Activated CD4-positive, alpha-beta memory T cell treated with anti-CD3 and anti-CD28 coated beads for 36 hours (primary cell): ENCODE measurements at regions not wholly inside any gene's neighbourhood (a gene's known extent, or its start where the extent isn't known, plus 50 kb on each side); places are given as distances from the start of the nearest gene placed in this dataset.

Source experiments
- CTCF ChIA-PET: fragments of 350-600 bp; sonication (Branson Sonifier 250); formaldehyde crosslinking; loops from one replicate; lab custom pipeline; 2021; ENCODE audit warnings: antibody characterized with exemption, inconsistent platforms; lab: Charles Lee
- POLR2A ChIA-PET: fragments of 350-600 bp; sonication (Branson Sonifier 250); formaldehyde crosslinking; loops from one replicate; lab custom pipeline; 2021; ENCODE audit warnings: antibody characterized with exemption; lab: Charles Lee
- DNase-seq: peaks from one replicate; pipeline ENCODE4 v3.0.0-alpha.2; 2020
- H3K27ac Mint-ChIP-seq: one replicate; pipeline ENCODE4 v1.8.0; 2021; ENCODE audit warnings: mixed read lengths
- H3K27me3 Mint-ChIP-seq: one replicate; pipeline ENCODE4 v1.8.0; 2021; ENCODE audit warnings: mixed read lengths
- H3K36me3 Mint-ChIP-seq: one replicate; pipeline ENCODE4 v1.8.0; 2021; ENCODE audit warnings: mixed read lengths
- H3K4me1 Mint-ChIP-seq: one replicate; pipeline ENCODE4 v1.8.0; 2021; ENCODE audit warnings: low read depth, mixed read lengths
- H3K4me3 Mint-ChIP-seq: one replicate; pipeline ENCODE4 v1.8.0; 2021; ENCODE audit warnings: mild to moderate bottlenecking, mixed read lengths
- H3K9me3 Mint-ChIP-seq: one replicate; pipeline ENCODE4 v1.8.0; 2021; ENCODE audit warnings: mixed read lengths
- intact Hi-C: fragments of 100-400 bp; cut with micrococcal nuclease; formaldehyde crosslinking; loops from one replicate; pipeline ENCODE4 v1.15.1; 2023

DNA sequence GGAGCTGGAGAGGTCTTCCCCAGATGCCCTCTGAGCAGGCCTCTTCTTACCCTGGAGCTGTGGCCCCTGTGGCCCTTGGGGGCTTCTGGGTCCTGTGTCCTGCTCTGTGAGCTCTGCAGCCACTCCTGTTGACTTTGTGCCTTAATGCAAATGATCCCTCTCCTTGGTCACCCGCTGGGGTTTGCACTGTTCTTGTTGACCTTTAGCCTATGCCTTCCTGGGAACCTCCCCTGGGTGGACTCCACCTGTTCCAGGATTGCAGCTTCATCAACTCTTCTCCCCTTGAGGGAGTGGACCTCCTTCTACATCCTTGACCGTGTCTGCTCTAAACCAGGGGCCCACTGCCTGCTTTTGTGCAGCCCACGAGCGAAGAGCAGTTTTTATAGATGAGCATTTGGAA is 58.6 kb upstream of the CTBP2 start:
- Mint-ChIP-seq H3K4me1 (no peaks in the 10 kb centered on the region), H3K27me3 (peaks cover 1% of the 10 kb centered on the region), H3K27ac (no peak overlapping the region), H3K4me3 (no peak overlapping the region), H3K9me3 (no peaks in the 10 kb centered on the region), H3K36me3 (no peaks in the 10 kb centered on the region)
- no peak for DNase-seq
- intact Hi-C loops = no loop called here
- ChIA-PET POLR2A (no interaction called here), CTCF (no interaction called here)

DNA sequence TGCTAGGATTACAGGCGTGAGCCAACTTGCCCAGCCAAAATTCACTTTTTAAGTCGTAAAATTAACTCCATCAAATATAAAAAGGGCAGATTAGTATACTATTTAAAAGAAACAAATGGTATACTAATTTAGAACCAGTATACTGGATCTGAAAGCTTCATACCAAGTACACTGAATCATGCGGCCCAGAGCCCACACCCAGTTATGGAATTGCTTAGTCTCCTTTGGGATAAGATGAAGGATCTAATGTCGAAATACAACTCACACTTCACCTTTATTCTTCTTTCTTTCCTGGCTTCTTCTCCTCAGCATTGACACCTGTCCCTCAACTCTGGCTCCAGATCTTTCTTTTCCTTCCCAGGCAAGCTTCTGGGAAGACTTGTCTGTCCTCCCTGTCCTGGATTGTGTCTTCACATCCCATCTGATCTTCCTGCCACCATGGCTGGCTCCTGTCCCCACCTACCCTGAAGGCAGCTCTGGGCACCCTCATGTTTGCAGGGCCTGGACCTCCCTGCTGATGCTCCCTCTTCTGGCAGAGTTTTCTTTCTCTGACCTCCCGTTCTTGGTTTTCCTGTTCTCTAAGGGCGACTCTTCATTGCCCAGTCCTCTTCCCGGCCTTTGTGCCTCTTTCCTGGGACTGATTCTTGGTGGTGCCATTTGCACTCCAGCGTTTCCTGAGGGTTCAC is 57.8 kb upstream of the CTBP2 start:
- Mint-ChIP-seq H3K27me3 (peaks cover 1% of the 10 kb centered on the region), H3K4me1 (no peaks in the 10 kb centered on the region), H3K27ac (no peak overlapping the region), H3K4me3 (no peak overlapping the region), H3K36me3 (no peaks in the 10 kb centered on the region), H3K9me3 (no peaks in the 10 kb centered on the region)
- CTCF ChIA-PET = no interaction called here
- no peak for DNase-seq
- intact Hi-C loops = no loop called here
- POLR2A ChIA-PET = no interaction called here

DNA sequence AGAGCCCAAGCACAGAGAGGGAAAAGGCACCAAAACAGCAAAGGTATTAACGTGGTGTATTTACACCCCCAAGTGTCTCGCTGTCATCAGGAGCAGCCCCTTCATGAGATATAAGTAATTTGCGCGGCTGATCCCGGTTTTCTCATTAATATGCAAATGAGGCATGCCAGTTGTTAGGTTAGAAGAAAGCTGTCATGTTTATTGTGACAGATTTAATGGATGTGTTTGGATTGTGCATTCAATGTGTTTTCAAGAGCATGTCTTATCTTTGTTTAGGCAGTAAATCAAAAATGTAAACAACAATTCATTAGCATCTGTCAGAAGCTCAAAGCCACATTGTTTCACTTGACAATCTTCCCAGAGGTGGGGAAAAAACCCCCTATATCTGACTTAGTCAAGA is 56.5 kb upstream of the CTBP2 start:
- no peak overlapping the region for H3K27ac Mint-ChIP-seq

DNA sequence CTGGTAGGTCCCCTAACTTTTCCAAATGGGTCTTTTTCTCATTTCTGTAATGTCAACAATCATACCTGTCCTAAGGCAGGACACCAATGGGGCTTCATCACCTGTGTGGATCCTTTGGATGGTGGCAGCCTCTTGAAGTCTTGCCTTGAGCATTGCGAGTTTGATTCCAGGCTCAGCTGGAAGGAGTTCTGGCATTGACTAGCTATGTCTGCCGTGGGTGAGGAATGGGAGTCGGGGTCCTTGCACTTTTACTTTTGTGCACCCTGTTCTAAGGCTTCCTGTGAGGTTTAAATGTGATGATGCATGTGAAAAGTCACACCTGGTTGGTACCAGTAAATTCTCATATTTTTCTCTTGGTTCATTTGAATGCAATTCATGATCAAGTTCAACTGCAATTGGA is 55.9 kb upstream of the CTBP2 start:
- Mint-ChIP-seq H3K4me1 (no peaks in the 10 kb centered on the region), H3K36me3 (no peaks in the 10 kb centered on the region), H3K9me3 (peaks cover 2% of the 10 kb centered on the region), H3K27ac (no peak overlapping the region), H3K4me3 (no peak overlapping the region), H3K27me3 (peaks cover 1% of the 10 kb centered on the region)
- ChIA-PET POLR2A (no interaction called here), CTCF (no interaction called here)
- intact Hi-C loops = no loop called here
- DNase-seq = no peak

More for the DNA sequence above, 56.5 kb upstream of the CTBP2 start:
- POLR2A ChIA-PET = no interaction called here
- peaks cover 1% of the 10 kb centered on the region for H3K27me3 Mint-ChIP-seq
- CTCF ChIA-PET = no interaction called here
- DNase-seq = no peak
- intact Hi-C loops = no loop called here
- no peak overlapping the region for H3K4me3 Mint-ChIP-seq
- H3K9me3 Mint-ChIP-seq = no peaks in the 10 kb centered on the region
- H3K36me3 Mint-ChIP-seq = no peaks in the 10 kb centered on the region
- H3K4me1 Mint-ChIP-seq = no peaks in the 10 kb centered on the region

DNA sequence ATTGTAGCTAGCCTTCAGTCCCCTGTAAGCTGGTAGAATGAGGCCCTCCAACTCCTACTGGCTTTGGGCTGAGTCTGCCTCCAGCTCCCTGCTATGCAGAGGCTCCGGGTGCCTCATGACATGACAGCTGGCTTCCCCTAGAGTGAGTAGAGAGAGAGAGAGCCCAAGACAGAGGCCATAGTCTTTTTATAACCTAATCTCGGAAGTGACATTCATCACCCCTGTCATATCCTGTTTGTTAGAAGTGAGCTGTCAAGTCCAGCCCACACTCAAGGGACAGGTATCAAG is 53.9 kb upstream of the CTBP2 start:
- POLR2A ChIA-PET = no interaction called here
- H3K27ac Mint-ChIP-seq = no peak overlapping the region
- DNase-seq = no peak
- H3K27me3 Mint-ChIP-seq = no peaks in the 10 kb centered on the region
- CTCF ChIA-PET = no interaction called here
- no peaks in the 10 kb centered on the region for H3K36me3 Mint-ChIP-seq
- no peak overlapping the region for H3K4me3 Mint-ChIP-seq
- peaks cover 4% of the 10 kb centered on the region for H3K9me3 Mint-ChIP-seq
- intact Hi-C loops = no loop called here
- H3K4me1 Mint-ChIP-seq = no peaks in the 10 kb centered on the region

DNA sequence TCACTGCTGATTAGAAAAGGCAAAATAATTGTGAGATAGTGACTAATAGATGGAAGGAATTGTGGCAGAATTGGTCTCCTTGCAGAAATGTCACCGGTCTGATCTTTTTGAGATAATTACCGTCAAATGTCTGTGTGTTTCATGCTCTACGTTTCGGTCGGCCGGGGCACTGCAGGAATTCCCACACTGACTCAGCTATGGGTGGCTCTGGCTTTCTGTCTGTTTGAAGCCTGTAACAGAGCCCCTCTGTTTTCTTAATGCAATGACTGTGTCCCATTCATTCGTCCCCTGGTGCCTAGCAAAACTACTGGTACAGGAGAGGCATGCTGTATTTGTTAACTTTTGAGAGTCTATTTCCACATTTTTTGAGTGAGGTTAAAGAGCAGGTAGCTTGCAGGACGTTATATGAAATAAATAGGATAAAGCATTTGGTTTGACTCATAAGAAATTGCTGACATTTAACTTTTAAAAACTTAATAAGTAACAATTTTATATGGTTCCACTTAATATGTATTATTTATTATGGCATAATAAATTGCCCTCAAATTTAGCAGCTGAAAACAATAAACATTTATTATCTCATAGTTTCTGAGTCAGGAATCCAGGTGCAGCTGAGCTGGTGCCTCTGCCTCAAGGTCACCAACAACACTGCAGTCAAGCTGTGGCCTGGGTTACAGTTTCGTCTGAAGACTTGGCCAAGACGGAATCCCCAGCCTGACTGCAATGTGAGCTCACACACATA is 53.3 kb upstream of the CTBP2 start:
- CTCF ChIA-PET = no interaction called here
- H3K4me1 Mint-ChIP-seq = no peaks in the 10 kb centered on the region
- H3K36me3 Mint-ChIP-seq = no peaks in the 10 kb centered on the region
- no peak overlapping the region for H3K27ac Mint-ChIP-seq
- DNase-seq = no peak
- H3K9me3 Mint-ChIP-seq = peaks cover 4% of the 10 kb centered on the region
- intact Hi-C loops = no loop called here
- no peak overlapping the region for H3K4me3 Mint-ChIP-seq
- no peaks in the 10 kb centered on the region for H3K27me3 Mint-ChIP-seq
- POLR2A ChIA-PET = no interaction called here

DNA sequence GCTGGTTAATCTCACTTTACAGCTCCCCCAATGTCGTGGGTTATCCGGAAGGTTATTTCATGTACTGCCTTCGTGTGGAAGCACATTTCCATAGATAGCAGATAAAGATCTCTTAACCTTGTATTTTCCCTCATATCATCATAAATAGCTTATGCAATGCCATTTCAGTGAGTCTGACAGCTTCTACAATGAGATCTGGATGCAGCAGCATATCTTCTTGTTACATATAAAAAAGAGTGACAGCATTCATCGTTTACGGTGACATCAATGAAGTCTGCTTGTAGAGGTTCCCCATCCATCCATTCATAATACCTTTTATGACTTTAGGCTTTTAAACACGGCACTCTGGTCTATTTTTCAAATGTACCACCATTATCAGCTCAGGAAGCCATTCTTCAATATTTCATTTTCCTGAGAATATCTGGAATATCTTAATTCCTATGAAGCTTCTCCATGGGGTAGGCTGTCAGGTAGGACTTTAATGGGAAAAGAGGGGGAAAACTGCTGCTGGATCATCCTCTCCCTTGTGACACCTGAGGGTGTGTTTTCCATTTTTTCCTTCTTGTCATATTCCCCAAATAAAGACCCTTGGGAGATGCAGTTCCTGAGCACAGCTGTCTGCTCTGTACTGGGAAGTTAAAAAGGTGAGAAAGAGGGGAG is 51.9 kb upstream of the CTBP2 start:
- ChIA-PET CTCF (no interaction called here), POLR2A (no interaction called here)
- H3K4me3 Mint-ChIP-seq = no peak overlapping the region

More for the DNA sequence above, 51.9 kb upstream of the CTBP2 start:
- Mint-ChIP-seq H3K4me1 (no peaks in the 10 kb centered on the region), H3K36me3 (no peaks in the 10 kb centered on the region), H3K27ac (no peak overlapping the region), H3K9me3 (peaks cover 4% of the 10 kb centered on the region), H3K27me3 (no peaks in the 10 kb centered on the region)
- no peak for DNase-seq
- intact Hi-C loops = no loop called here
